BE2C (cell line): ENCODE measurements at regions not wholly inside any gene's neighbourhood (a gene's known extent, or its start where the extent isn't known, plus 50 kb on each side); places are given as distances from the start of the nearest gene placed in this dataset.

Experiments used
- DNase-seq: peaks from one replicate; pipeline ENCODE4 v3.0.0-alpha.2; 2020
- H3K27me3 ChIP-seq: fragments of 250-450 bp; sonication (Bioruptor Pico); 2 replicates; pipeline ENCODE4 v1.5.1; 2020; ENCODE audit warnings: mild to moderate bottlenecking
- H3K36me3 ChIP-seq: fragments of 250-450 bp; sonication (Bioruptor Pico); 2 replicates; pipeline ENCODE4 v1.5.1; 2020; ENCODE audit warnings: mild to moderate bottlenecking
- H3K4me1 ChIP-seq: fragments of 250-450 bp; sonication (Bioruptor Pico); 2 replicates; pipeline ENCODE4 v1.5.1; 2020
- H3K4me3 ChIP-seq: 2 replicates; pipeline ENCODE4 v1.5.1; 2011; ENCODE audit warnings: low read depth, low read length
- H3K9me3 ChIP-seq: fragments of 250-450 bp; sonication (Bioruptor Pico); 2 replicates; pipeline ENCODE4 v1.5.1; 2020
- CTCF ChIP-seq: IDR thresholded peaks from 2 replicates; pipeline ENCODE4 v1.5.1; 2012; ENCODE audit warnings: mild to moderate bottlenecking, low read depth, low read length

DNA sequence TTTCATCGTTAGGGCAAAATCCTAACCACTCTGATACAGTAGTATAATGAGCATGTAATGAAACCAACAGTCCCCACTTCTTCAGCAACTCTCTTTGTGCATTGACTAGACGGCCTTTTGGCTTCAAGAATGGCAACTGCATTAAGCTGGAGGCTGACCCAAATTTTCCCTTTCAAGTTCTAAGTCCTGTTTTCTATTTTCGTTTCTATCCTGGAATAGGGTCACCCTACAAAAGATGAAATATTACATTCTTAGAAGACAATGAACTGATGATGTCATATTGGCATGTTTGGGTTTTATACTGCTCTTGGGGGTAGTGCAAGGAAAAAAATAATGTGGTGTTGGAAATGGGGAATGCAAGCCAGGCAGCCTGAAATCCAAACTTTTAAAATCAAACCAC is 254.4 kb downstream of the ETAA1 start:
- TF ChIP-seq CTCF: no peak
- Histone ChIP-seq H3K4me1 (peaks cover 3% of the 10 kb centered on the region; the same call in 1 of the 2 replicates), H3K4me3 (no peak overlapping the region), H3K36me3 (no peaks in the 10 kb centered on the region), H3K9me3 (no peaks in the 10 kb centered on the region), H3K27me3 (no peaks in the 10 kb centered on the region)
- DNase-seq: no peak

GRCh38 chr2:67652679-67653078 is 255.5 kb downstream of the ETAA1 start:
- Histone ChIP-seq H3K9me3 (no peaks in the 10 kb centered on the region), H3K36me3 (no peaks in the 10 kb centered on the region), H3K4me3 (no peak overlapping the region), H3K27me3 (no peaks in the 10 kb centered on the region), H3K4me1 (peaks cover 3% of the 10 kb centered on the region; the same call in 1 of the 2 replicates)
- DNase-seq: no peak
- no peak for TF ChIP-seq CTCF

GRCh38 chr2:67656875-67657274 is 259.7 kb downstream of the ETAA1 start:
- no peak overlapping the region for H3K4me3 ChIP-seq
- no peaks in the 10 kb centered on the region for H3K27me3 ChIP-seq
- no peaks in the 10 kb centered on the region for H3K36me3 ChIP-seq
- no peak for TF ChIP-seq CTCF
- H3K9me3 ChIP-seq: no peaks in the 10 kb centered on the region
- no peak for DNase-seq
- no peaks in the 10 kb centered on the region for H3K4me1 ChIP-seq

GRCh38 chr2:67658820-67659219 is 261.7 kb downstream of the ETAA1 start:
- no peak for DNase-seq
- Histone ChIP-seq H3K9me3 (no peaks in the 10 kb centered on the region), H3K27me3 (no peaks in the 10 kb centered on the region), H3K36me3 (no peaks in the 10 kb centered on the region), H3K4me1 (no peaks in the 10 kb centered on the region), H3K4me3 (no peak overlapping the region)
- no peak for TF ChIP-seq CTCF

- Histone ChIP-seq H3K9me3 (no peaks in the 10 kb centered on the region), H3K4me1 (no peaks in the 10 kb centered on the region), H3K36me3 (no peaks in the 10 kb centered on the region), H3K27me3 (no peaks in the 10 kb centered on the region), H3K4me3 (no peak overlapping the region)
- no peak for DNase-seq
- TF ChIP-seq CTCF: no peak
Measured at GRCh38 chr2:67660015-67660602, 263.0 kb downstream of the ETAA1 start.

GRCh38 chr2:67660871-67661270 is 263.7 kb downstream of the ETAA1 start:
- no peak for DNase-seq
- Histone ChIP-seq H3K9me3 (no peaks in the 10 kb centered on the region), H3K36me3 (no peaks in the 10 kb centered on the region), H3K4me3 (no peak overlapping the region), H3K27me3 (no peaks in the 10 kb centered on the region), H3K4me1 (no peaks in the 10 kb centered on the region)
- no peak for TF ChIP-seq CTCF
